HG02610 (cell line): ENCODE measurements at regions not wholly inside any gene's neighbourhood (a gene's known extent, or its start where the extent isn't known, plus 50 kb on each side); places are given as distances from the start of the nearest gene placed in this dataset.
"Not testable (repeated sequence)": the region's sequence is repeated elsewhere in the genome, so short reads cannot be mapped to it uniquely, and the experiment has no call there.

Experiments used
- ATAC-seq: cut with Tn5 transposase; IDR thresholded peaks from one replicate; pipeline ENCODE4 v1.9.1; 2021; ENCODE audit warnings: mild to moderate bottlenecking, moderate library complexity; ENCODE audit not compliant: unreplicated experiment

DNA sequence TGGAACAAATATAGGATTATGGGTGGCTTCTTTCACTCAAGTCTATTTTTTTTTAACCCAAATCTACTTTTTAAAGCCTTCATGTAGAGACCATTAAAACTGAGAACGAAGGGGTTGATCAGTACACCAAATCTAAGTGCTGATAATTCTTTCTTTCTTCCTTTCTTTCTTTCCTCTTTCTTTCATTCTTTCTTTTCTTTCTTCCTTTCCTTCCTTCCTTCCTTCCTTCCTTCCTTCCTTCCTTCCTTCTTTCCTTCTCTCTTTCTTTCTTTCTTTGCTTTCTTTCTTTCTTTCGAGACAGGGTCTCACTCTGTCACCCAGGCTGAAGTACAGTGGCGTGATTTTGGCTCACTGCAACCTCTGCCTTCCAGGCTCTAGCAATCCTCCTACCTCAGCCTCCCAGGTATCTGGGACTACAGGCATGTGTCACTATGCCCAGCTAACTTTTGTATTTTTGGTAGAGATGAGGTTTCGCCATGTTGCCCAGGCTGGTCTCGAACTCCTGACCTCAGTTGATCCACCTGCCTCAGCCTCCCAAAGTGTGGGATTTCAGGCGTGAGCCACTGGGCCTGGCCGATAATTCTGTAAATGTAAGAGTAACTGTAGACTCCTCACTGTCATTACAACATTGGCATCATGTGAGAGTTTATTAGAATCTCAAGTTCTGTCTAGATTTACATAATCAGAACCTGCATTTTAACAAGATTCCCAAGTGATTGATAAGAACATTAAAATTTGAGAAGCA is 236.4 kb downstream of the TFEC start:
- ATAC-seq = no peak

DNA sequence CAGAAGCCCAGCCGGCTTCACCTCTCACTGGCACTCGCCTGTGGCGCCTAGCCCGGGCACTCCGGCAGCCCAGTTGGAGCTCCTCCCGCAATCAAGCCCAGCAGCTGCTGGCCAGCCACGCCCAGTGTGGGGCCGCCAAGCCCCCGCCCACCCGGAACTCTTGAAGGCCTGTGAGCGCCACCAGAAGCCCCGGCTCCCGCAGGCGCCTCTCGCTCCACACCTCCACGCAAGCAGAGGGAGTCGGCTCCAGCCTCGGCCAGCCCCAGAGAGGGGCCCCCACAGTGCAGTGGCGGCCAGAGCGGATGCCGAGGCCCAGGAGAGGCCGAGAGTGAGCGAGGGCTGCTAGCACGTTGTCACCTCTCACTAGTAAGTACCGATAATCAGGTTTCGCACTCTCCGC is 240.7 kb downstream of the TFEC start:
- ATAC-seq = no peak

DNA sequence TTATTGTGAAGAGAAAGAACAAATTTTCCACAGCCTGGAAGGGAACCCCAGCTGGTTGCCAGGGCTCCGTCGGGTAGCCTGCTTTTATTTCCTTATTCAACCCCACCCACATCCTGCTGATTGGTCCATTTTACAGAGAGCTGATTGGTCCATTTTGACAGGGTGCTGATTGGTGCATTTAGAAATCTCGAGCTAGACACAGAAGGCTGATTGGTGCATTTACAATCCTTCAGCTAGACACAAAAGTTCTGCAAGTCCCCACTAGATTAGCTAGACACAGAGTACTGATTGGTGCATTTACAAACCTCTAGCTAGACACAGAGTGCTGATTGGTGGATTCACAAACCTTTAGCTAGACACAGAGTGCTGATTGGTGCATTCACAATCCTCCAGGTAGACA is 241.1 kb downstream of the TFEC start:
- ATAC-seq = not testable (repeated sequence)

DNA sequence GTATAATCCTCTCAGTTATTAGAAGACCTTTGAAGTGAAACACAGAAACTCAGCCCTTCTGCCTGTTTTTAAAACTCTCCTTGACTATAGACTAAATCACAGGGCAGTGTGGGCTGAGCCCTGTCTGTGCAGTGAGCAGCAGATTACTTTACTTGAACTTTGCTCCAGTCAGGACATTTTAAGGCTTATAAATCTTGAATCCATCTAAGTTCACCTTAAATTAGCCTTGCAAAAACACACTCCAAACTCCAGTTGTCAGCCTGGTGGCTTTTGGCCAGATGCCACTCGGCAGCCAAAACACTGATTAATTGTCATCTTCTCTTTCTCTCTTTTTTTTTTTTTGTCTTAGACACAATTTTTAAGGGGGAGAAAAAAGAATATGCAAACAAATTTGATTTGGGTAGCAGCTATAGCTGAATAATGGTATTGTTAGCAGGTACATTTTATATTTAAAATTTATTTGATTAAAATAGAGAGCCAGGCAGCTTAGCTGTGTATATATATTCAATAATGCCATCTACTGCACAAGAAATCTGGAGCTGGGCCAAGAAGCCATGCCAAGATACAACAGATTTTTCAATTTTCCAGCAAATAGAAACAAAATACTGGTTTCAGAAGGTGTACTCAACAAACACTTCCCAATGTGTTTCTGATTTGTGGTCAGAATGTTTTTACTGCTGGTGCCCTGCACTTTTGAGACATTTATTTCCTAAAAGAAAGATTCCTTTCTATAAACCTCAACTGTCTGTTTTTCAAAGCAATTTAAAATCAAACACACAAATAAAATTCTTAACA is 247.7 kb downstream of the TFEC start:
- ATAC-seq = no peak

GRCh38 chr7:115779561-115779960 is 251.0 kb downstream of the TFEC start:
- no peak for ATAC-seq

- ATAC-seq = no peak
Observed at GRCh38 chr7:115775981-115776380, 254.6 kb downstream of the TFEC start.

DNA sequence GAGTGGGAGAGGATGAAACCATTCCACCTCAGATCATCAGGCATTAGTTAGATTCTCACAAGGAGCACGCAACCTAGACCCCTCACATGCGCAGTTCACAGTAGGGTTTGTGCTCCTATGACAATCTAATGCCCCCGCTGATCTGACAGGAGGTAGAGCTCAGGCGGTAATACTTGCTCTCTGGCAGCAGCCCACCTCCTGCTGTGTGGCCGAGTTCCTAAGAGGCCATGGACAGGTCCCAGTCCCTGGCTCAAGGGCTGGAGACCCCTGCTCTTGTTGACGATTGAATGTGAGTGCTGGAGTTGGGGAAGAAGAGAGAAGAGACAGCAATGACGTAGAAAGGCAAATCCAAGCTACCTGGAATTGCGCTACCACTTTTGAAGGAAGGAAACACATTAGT is 267.2 kb downstream of the TFEC start:
- no peak for ATAC-seq

DNA sequence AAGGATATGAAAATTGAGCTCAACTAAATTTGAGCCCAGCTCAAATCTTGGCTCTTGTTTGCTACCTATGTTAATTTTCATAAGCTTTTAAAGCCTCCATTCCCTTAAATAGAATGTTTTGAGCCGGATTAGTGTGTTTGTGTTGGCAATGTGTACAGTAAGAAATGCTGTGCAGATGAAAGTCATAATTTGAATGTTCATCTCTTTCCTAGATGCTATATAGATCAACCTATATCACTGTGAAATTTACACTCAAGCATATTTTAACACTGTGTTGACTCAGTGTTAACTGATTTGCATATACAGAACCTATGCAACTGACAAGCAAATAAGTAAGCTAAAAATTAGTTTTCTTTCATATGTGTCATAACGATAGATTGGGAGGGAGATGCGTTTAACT is 272.5 kb downstream of the TFEC start:
- ATAC-seq = no peak

DNA sequence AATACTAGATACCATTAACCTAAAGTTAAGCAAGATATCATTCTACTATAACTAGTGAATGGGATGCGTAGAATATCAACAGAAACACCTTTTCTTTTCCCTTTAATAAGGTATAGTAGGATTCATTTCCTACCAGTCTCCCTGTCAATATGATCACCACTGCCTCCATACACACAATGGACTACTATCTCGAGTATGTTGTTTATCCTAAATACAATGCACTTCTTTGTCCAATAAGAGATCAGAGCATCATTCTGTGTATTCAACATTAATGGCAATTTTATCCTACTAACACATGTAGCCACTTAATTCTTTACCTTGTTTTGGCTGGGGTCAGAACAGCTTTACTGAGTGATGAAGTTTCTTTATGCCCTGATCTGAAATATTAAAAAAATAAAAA is 276.3 kb downstream of the TFEC start:
- ATAC-seq = no peak

- ATAC-seq = no peak
Observed at GRCh38 chr7:115749924-115750323, 280.6 kb downstream of the TFEC start.

GRCh38 chr7:115748123-115748738 is 282.3 kb downstream of the TFEC start:
- no peak for ATAC-seq

DNA sequence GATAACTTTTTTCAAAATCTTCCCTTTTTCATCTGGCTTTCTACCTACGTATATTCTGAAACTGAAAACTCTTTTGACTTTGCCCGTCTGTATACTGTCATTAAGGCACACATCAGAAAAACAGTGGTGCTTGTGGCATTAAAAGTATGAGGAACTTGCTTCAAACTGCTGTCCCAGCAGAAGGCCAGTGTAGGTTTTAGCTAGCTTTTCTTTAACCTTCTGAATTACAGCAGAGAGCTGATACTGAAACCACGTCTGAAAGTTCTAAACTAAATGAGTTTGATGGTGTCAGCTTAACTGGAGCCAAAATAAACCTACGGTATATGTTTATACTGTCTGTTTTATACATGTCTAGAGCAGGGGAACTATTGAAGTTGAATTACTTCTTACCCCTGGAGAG is 283.4 kb downstream of the TFEC start:
- no peak for ATAC-seq

DNA sequence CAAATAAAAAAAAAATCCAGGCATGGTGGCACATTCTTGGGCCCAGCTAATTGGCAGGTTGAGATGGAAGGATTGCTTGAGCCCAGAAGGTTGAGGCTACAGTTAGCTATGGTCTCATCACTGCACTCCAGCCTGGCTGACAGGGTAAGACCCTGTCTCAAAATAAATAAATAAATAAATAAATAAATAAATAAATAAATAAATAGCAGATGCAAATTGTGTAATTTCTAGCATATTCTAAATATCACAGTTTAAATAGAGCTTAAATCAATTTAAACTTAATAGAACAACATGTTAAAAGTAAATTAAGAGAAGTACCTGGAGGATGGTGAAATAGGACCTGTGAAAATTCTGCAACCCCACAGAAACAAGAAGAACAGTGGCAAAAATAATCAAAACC is 290.5 kb downstream of the TFEC start:
- no peak for ATAC-seq

GRCh38 chr7:115734641-115735040 is 295.9 kb downstream of the TFEC start:
- no peak for ATAC-seq

DNA sequence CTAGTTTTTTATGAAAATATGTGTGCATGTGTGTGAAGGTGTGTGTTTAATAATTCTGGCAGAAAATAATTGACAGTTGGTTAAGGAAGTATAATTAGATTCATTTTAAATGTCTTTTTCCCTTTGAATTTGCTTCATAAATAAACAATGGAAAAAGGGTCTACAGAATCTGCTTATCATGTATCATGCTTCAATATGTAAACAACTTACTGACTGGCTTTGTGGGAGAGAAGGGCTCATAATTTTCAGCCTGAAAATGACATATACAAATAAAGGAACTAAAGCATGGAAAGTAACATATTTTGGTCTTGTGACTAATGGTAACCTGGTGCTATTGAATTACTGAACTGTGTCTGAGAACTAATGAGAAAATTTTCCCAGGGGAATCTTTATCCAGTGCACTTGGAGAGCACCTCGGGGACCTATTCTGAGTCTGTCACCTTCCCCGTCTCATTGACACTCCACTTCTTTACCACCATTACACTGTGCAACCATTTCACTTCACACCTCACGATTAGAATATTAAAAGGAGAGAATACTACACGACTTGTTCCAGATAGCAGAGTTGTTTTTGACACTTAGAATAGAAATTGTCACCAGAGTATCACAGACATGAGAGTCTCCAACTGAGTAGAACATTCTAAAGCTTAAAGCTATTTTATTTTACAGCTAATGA is 298.6 kb downstream of the TFEC start:
- ATAC-seq = no peak

GRCh38 chr7:115728518-115728917 is 302.0 kb downstream of the TFEC start:
- ATAC-seq = no peak

- ATAC-seq = no peak
Observed at GRCh38 chr7:115724400-115725056, 306.0 kb downstream of the TFEC start.

DNA sequence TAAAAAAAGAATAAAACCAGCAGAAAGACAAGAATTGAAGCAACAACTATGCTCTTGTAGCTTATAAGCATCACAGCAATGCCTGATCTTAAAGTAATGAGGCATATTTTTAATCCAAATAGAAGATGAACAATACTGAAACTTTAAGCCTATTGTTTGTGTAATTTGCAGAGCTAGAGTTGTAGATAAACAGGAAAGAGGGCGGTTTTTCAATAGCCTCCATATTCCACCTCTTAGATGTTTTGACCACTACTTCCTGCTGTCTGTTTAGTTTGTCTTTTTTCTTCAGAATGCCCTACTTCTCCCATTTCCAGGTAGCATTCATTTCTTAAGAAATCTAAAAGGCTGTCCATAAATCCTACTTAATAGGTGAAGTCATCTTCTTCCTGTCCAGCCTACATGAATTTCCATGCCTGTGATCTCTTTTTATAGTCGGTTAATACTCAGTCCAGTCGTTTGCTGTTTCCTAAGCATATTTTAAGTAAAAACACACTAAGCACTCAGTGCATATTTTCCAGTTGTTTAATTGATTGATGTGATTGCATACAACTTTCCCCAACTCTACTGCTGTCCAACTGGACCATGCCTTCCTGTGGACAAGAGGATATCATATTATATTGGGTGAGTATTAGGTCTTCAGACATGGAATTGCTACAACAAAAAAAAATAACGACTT is 308.1 kb downstream of the TFEC start:
- no peak for ATAC-seq

DNA sequence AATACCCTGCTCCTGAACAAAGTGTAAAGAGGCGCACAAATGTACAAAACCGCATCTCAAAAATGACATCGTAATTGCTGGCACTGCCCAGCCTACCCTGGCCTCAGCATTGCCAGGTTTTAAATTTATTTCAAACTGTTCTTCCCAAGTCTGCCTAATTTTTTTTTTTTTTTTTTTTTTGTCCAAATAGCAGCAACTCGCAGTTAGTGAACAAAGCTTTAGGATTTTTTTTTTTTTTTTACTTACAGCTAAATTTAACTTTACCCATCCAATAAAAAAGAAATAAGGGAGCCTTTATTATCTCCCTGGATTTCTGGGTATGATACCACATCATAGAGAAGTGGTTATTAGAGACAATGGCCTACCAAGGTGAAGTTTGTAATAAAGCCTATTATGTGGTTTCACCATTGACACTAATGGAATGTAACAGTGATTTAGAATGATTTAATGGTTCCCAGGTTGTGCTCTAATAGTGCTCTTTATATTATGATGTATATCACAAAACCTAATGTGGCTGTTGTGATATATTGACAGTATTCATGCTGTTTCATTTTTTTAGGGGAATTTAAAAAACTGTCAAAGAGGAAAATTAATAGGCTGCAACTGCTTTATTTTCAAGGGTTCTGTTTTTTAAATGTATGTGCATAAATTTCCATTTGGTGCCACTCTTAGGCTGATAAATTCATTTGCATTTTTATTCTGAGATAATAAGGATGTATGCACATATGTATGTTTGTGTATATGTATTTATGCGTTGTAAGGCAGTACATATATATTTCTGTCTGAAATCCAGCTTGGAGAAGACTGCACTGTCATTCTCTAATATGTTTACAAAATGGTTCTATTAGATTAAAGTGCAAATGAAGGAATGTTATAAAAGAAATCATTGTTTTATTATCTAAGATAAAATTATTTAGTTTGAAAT is 309.0 kb downstream of the TFEC start:
- ATAC-seq = no peak
